Prostate gland (tissue), 2 donors: ENCODE measurements at regions not wholly inside any gene's neighbourhood (a gene's known extent, or its start where the extent isn't known, plus 50 kb on each side); places are given as distances from the start of the nearest gene placed in this dataset.

Experiments used
- DNase-seq: peaks from one replicate; pipeline ENCODE4 v3.0.0-alpha.2; 2019; ENCODE audit warnings: low spot score
- H3K27ac ChIP-seq, 2 donors: fragments of 200-600 bp; sonication (generic); 2 replicates each; pipeline ENCODE4 v1.5.1; 2017 to 2019
- H3K27me3 ChIP-seq: fragments of 200-600 bp; sonication (generic); replicated peaks from 2 replicates; pipeline ENCODE4 v1.5.1; 2019; ENCODE audit not compliant: insufficient read depth
- H3K36me3 ChIP-seq, 2 donors: fragments of 200-600 bp; sonication (generic); 1 replicate in 1 of 2; 2 replicates in 1 of 2; pipeline versions ENCODE4 v1.5.1 to v1.8.1; 2017 to 2019
- H3K4me1 ChIP-seq: fragments of 200-600 bp; sonication (generic); replicated peaks from 2 replicates; pipeline ENCODE4 v1.5.1; 2019
- H3K4me3 ChIP-seq, 2 donors: fragments of 200-600 bp; sonication (generic); 2 replicates each; pipeline ENCODE4 v1.5.1; 2017 to 2019
- H3K9me3 ChIP-seq: fragments of 200-600 bp; sonication (generic); 2 replicates; pipeline ENCODE4 v1.5.1; 2017
- POLR2A ChIP-seq: fragments of 450-650 bp; IDR thresholded peaks from one replicate; pipeline ENCODE4 v1.6.1; 2016; ENCODE audit warnings: antibody characterized with exemption, mild to moderate bottlenecking
- POLR2AphosphoS5 ChIP-seq: sonication (generic); formaldehyde crosslinking; IDR thresholded peaks from one replicate; pipeline ENCODE4 v1.6.1; 2017; ENCODE audit warnings: antibody characterized with exemption
- WGBS: methylation state at CpG from one replicate; pipeline ENCODE4 v1.1.5; 2018; 5-methylcytosine and 5-hydroxymethylcytosine counted together
- intact Hi-C: fragments of 100-400 bp; cut with DNase I; formaldehyde crosslinking; loops from one replicate; pipeline ENCODE4 v1.14.2; 2022
- TF ChIP-seq, protein P1 (sequence below), 4 experiments: fragments of 200-600 bp in 2 of 4; fragments of 450-650 bp in 2 of 4; sonication (generic) in 2 of 4; IDR thresholded peaks; 1 replicate in 3 of 4; 2 replicates in 1 of 4; pipeline ENCODE4 v1.5.1; 2016 to 2019; ENCODE audit warnings: antibody characterized with exemption in 4 of 4, mild to moderate bottlenecking in 2 of 4, moderate library complexity in 2 of 4

DNA sequence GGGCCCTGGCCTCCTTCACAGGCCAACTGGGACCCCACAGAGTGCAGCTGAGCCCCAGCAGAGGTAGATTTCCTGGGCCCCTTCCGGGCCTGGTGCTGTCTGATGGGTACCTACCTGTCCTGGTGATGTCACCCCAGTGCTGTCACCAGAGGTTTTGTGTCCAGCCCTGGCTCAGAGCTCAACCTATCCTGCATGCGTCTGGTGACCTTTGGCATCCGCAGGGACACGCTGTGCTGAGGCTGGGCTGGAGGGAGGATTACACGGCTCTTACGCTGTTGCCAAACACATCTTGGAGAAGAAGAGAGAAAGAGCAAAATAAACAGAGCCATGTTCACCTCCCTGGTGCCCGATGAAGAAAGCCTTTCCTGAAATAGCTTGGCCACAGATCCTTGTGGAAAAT lies 70.6 kb upstream of the MED9 start:
- WGBS, result 58% methylated on average over 7 of the region's 7 CpGs
- intact Hi-C loops, result no loop called here
- TF ChIP-seq POLR2A, result no peak
- peak; percentile 67 for TF ChIP-seq POLR2AphosphoS5
- no peak for DNase-seq
- H3K4me1 ChIP-seq, result no peaks in the 10 kb centered on the region
- H3K27ac ChIP-seq, result peak overlapping the region; percentile 58 to 60
- no peaks in the 10 kb centered on the region for H3K9me3 ChIP-seq
- H3K27me3 ChIP-seq, result no peaks in the 10 kb centered on the region
- no peak overlapping the region for H3K4me3 ChIP-seq
- no peaks in the 10 kb centered on the region for H3K36me3 ChIP-seq

DNA sequence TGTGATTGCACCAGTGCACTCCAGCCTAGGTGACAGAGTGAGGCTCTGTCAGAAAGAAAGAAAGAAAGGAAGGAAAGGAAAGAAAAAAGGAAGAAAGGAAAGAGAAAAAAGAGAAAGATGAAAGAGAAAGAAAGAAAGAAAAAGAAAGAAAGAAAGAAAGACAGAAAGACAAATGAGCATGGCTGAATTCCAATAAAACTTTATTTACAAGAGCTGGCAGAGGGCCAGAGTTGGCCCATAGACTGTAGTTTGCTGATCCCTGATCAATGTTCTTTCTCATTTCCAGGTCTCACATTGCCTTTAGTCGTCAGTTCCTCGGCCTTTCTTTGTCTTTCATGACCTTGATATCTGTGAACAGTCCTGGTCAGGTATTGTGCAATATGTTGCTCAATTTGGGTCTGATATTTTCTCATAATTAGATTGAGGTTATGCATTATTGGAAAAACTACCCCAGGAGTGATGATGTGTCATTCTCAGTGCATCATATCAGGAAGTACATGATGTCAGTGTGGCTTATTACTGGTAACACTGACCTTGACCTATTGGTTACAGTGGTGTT lies 68.5 kb upstream of the MED9 start:
- 78% methylated on average over 2 of the region's 2 CpGs for WGBS
- no peak for DNase-seq

DNA sequence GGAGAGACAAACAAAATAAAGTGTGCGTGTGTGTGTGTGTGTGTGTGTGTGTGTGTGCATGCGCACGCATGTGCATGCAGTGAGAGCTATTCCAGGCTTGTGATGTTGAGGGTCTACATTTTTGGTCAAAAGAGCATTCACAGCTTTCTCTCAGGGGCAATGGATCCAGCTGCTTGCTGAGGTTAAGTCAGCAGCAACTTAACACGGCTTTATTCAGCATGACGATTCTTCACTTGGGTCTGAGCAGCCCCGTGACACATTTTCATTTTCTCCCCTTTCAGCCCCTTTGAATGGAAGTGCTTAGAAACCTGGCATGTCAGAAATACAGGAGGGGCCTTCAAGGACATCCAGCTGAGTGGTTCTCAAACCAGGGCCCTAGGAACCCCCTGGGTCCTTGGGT lies 66.4 kb upstream of the MED9 start:
- intact Hi-C loops, result no loop called here
- Histone ChIP-seq H3K27ac (no peak overlapping the region), H3K4me3 (no peak overlapping the region), H3K36me3 (no peaks in the 10 kb centered on the region), H3K4me1 (no peaks in the 10 kb centered on the region), H3K9me3 (no peaks in the 10 kb centered on the region), H3K27me3 (no peaks in the 10 kb centered on the region)
- no peak for DNase-seq
- TF ChIP-seq POLR2A, result no peak
- TF ChIP-seq, protein P1, sequence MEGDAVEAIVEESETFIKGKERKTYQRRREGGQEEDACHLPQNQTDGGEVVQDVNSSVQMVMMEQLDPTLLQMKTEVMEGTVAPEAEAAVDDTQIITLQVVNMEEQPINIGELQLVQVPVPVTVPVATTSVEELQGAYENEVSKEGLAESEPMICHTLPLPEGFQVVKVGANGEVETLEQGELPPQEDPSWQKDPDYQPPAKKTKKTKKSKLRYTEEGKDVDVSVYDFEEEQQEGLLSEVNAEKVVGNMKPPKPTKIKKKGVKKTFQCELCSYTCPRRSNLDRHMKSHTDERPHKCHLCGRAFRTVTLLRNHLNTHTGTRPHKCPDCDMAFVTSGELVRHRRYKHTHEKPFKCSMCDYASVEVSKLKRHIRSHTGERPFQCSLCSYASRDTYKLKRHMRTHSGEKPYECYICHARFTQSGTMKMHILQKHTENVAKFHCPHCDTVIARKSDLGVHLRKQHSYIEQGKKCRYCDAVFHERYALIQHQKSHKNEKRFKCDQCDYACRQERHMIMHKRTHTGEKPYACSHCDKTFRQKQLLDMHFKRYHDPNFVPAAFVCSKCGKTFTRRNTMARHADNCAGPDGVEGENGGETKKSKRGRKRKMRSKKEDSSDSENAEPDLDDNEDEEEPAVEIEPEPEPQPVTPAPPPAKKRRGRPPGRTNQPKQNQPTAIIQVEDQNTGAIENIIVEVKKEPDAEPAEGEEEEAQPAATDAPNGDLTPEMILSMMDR (IDR thresholded peaks at IDR 0.05), result no peak
- TF ChIP-seq POLR2AphosphoS5, result no peak
- WGBS, result 88% methylated on average over 6 of the region's 6 CpGs

More for the DNA sequence above, 68.5 kb upstream of the MED9 start:
- H3K27ac ChIP-seq, result no peak overlapping the region
- TF ChIP-seq, protein P1 (IDR thresholded peaks at IDR 0.05), result no peak
- TF ChIP-seq POLR2A, result no peak
- TF ChIP-seq POLR2AphosphoS5, result no peak
- H3K27me3 ChIP-seq, result no peaks in the 10 kb centered on the region
- H3K9me3 ChIP-seq, result no peaks in the 10 kb centered on the region
- no peaks in the 10 kb centered on the region for H3K4me1 ChIP-seq
- no peaks in the 10 kb centered on the region for H3K36me3 ChIP-seq
- intact Hi-C loops, result no loop called here
- H3K4me3 ChIP-seq, result no peak overlapping the region

DNA sequence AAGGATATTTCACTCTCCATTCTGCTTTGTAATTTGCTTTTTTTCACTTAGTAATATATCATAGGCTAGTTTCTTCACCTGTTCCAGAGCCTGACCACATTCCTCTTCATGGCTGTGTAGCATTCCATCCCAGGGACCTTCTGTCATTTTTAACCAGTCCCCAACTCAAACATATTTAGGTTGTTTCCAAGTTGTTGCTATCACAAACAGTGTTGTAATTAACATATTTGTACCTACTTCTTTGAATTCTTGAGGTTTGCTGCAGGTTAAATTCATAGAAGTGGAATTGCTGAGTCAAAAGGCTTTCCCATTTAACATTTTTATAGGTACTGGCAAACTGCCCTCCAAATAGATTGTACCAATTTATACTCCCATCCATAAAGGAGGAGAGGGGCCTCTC lies 65.1 kb upstream of the MED9 start:
- intact Hi-C loops, result no loop called here

DNA sequence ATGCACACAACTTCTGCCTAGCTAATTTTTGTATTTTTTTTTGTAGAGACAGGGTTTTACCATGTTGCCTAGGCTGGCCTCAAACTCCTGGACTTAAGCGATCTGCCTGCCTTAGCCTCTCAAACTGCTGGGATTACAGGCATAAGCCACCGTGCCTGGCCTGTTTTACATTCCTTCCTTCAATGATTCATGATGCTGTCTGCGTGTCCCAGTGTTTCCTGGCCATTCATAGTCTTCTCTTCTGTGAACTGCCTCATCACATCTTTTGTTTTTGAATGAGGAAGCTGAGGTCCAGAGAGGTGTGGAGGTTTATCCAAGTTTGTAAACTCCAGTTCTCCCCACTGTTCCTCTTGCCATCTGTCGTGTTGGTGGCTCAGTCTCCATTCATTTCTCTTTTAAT lies 64.5 kb upstream of the MED9 start:
- TF ChIP-seq POLR2AphosphoS5 (no peak), POLR2A (no peak)
- TF ChIP-seq, protein P1 (IDR thresholded peaks at IDR 0.05), result no peak
- DNase-seq, result no peak
- Histone ChIP-seq H3K4me3 (no peak overlapping the region), H3K9me3 (no peaks in the 10 kb centered on the region), H3K27me3 (no peaks in the 10 kb centered on the region), H3K36me3 (no peaks in the 10 kb centered on the region), H3K27ac (no peak overlapping the region), H3K4me1 (peaks cover 3% of the 10 kb centered on the region)
- intact Hi-C loops, result no loop called here
- 47% methylated on average over 4 of the region's 4 CpGs for WGBS

More for the DNA sequence above, 65.1 kb upstream of the MED9 start:
- TF ChIP-seq, protein P1 (IDR thresholded peaks at IDR 0.05), result no peak
- TF ChIP-seq POLR2A (no peak), POLR2AphosphoS5 (no peak)
- Histone ChIP-seq H3K27ac (no peak overlapping the region), H3K4me1 (peaks cover 2% of the 10 kb centered on the region), H3K27me3 (no peaks in the 10 kb centered on the region), H3K36me3 (no peaks in the 10 kb centered on the region), H3K9me3 (no peaks in the 10 kb centered on the region), H3K4me3 (no peak overlapping the region)
- DNase-seq, result no peak
